ENCODE measurements at regions not wholly inside any gene's neighbourhood (a gene's known extent, or its start where the extent isn't known, plus 50 kb on each side); places are given as distances from the start of the nearest gene placed in this dataset.

DNA sequence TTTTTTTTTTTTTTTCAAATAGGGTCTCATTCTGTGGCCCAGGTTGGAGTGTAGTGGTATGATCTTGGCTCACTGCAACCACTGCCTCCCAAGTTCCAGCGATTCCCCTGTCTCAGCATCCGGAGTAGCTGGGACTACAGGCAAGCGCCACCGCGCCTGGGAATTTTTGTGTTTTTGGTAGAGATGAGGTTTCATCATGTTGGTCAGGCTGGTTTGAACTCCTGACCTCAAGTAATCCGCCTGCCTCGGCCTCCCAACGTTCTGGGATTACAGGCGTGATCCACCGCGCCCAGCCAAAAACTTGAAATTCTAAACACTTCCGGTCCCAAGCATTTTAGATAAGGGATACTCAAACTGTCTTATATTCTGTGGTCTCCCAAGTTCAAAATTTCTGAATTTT, 718.9 kb upstream of the MEF2C start:
- TF ChIP-seq, protein P1, sequence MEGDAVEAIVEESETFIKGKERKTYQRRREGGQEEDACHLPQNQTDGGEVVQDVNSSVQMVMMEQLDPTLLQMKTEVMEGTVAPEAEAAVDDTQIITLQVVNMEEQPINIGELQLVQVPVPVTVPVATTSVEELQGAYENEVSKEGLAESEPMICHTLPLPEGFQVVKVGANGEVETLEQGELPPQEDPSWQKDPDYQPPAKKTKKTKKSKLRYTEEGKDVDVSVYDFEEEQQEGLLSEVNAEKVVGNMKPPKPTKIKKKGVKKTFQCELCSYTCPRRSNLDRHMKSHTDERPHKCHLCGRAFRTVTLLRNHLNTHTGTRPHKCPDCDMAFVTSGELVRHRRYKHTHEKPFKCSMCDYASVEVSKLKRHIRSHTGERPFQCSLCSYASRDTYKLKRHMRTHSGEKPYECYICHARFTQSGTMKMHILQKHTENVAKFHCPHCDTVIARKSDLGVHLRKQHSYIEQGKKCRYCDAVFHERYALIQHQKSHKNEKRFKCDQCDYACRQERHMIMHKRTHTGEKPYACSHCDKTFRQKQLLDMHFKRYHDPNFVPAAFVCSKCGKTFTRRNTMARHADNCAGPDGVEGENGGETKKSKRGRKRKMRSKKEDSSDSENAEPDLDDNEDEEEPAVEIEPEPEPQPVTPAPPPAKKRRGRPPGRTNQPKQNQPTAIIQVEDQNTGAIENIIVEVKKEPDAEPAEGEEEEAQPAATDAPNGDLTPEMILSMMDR (IDR thresholded peaks at IDR 0.05; ENCODE audit: insufficient read depth, low read length, poor library complexity, severe bottlenecking) = no peak
- no peak for TF ChIP-seq EZH2phosphoT487 (conservative IDR thresholded peaks at IDR 0.05; ENCODE audit: low read length)

Measured in SU-DHL-6 (cell line).